WERI-Rb-1 (cell line): ENCODE measurements at regions not wholly inside any gene's neighbourhood (a gene's known extent, or its start where the extent isn't known, plus 50 kb on each side); places are given as distances from the start of the nearest gene placed in this dataset.
A peak's percentile ranks its signal among the peaks of the same experiment; 100 is the strongest.

Source experiments
- DNase-seq: peaks from one replicate; pipeline ENCODE4 v3.0.0-alpha.2; 2020
- H3K27ac ChIP-seq: fragments of 250-450 bp; sonication (Bioruptor Pico); 2 replicates; pipeline ENCODE4 v1.5.1; 2020; ENCODE audit warnings: mild to moderate bottlenecking, moderate library complexity
- H3K27me3 ChIP-seq: fragments of 250-450 bp; sonication (Bioruptor Pico); 2 replicates; pipeline ENCODE4 v1.5.1; 2021; ENCODE audit warnings: mild to moderate bottlenecking, low read depth, moderate library complexity; ENCODE audit not compliant: insufficient read depth, severe bottlenecking
- H3K36me3 ChIP-seq: fragments of 250-450 bp; sonication (Bioruptor Pico); 2 replicates; pipeline ENCODE4 v1.5.1; 2020; ENCODE audit warnings: mild to moderate bottlenecking, moderate library complexity
- H3K4me3 ChIP-seq: 2 replicates; pipeline ENCODE4 v1.5.1; 2011; ENCODE audit warnings: low read depth, mild to moderate bottlenecking, control low read depth, low read length
- H3K9me3 ChIP-seq: fragments of 250-450 bp; sonication (Bioruptor Pico); 2 replicates; pipeline ENCODE4 v1.5.1; 2021; ENCODE audit warnings: mild to moderate bottlenecking, moderate library complexity; ENCODE audit not compliant: severe bottlenecking
- CTCF ChIP-seq: IDR thresholded peaks from 2 replicates; pipeline ENCODE4 v1.5.1; 2011; ENCODE audit warnings: low read depth, mild to moderate bottlenecking, control low read depth, inconsistent platforms, low read length

- Histone ChIP-seq H3K27me3 (no peaks in the 10 kb centered on the region), H3K4me3 (no peak overlapping the region), H3K27ac (no peak overlapping the region), H3K36me3 (no peaks in the 10 kb centered on the region), H3K9me3 (no peaks in the 10 kb centered on the region)
- TF ChIP-seq CTCF: no peak
- no peak for DNase-seq
Observed at GRCh38 chr13:26954976-26955375, 194.4 kb upstream of the GPR12 start.

- Histone ChIP-seq H3K27ac (no peak overlapping the region), H3K36me3 (no peaks in the 10 kb centered on the region), H3K27me3 (no peaks in the 10 kb centered on the region), H3K9me3 (no peaks in the 10 kb centered on the region), H3K4me3 (no peak overlapping the region)
- TF ChIP-seq CTCF: no peak
- DNase-seq: peak; percentile 76
Observed at GRCh38 chr13:26953291-26953690, 192.7 kb upstream of the GPR12 start.

GRCh38 chr13:26952551-26953143 is 192.1 kb upstream of the GPR12 start:
- H3K36me3 ChIP-seq: no peaks in the 10 kb centered on the region
- H3K9me3 ChIP-seq: no peaks in the 10 kb centered on the region
- H3K27me3 ChIP-seq: no peaks in the 10 kb centered on the region
- no peak for TF ChIP-seq CTCF
- DNase-seq: no peak
- no peak overlapping the region for H3K27ac ChIP-seq
- H3K4me3 ChIP-seq: no peak overlapping the region

- H3K4me3 ChIP-seq: no peak overlapping the region
- H3K36me3 ChIP-seq: no peaks in the 10 kb centered on the region
- DNase-seq: peak; percentile 56
- H3K27ac ChIP-seq: no peak overlapping the region
- H3K9me3 ChIP-seq: no peaks in the 10 kb centered on the region
- no peaks in the 10 kb centered on the region for H3K27me3 ChIP-seq
- TF ChIP-seq CTCF: no peak
Observed at GRCh38 chr13:26951581-26952177, 191.1 kb upstream of the GPR12 start.

GRCh38 chr13:26950968-26951367 is 190.4 kb upstream of the GPR12 start:
- Histone ChIP-seq H3K27ac (no peak overlapping the region), H3K27me3 (no peaks in the 10 kb centered on the region), H3K36me3 (no peaks in the 10 kb centered on the region), H3K9me3 (no peaks in the 10 kb centered on the region), H3K4me3 (no peak overlapping the region)
- no peak for DNase-seq
- TF ChIP-seq CTCF: no peak

GRCh38 chr13:26950546-26950945 is 190.0 kb upstream of the GPR12 start:
- DNase-seq: no peak
- Histone ChIP-seq H3K36me3 (no peaks in the 10 kb centered on the region), H3K27me3 (no peaks in the 10 kb centered on the region), H3K27ac (no peak overlapping the region), H3K9me3 (no peaks in the 10 kb centered on the region), H3K4me3 (no peak overlapping the region)
- TF ChIP-seq CTCF: no peak
